HG03342 (cell line): ENCODE measurements at regions not wholly inside any gene's neighbourhood (a gene's known extent, or its start where the extent isn't known, plus 50 kb on each side); places are given as distances from the start of the nearest gene placed in this dataset.

Source experiments
- ATAC-seq: cut with Tn5 transposase; IDR thresholded peaks from one replicate; pipeline ENCODE4 v1.9.1; 2021; ENCODE audit warnings: mild to moderate bottlenecking, moderate library complexity; ENCODE audit not compliant: unreplicated experiment

DNA sequence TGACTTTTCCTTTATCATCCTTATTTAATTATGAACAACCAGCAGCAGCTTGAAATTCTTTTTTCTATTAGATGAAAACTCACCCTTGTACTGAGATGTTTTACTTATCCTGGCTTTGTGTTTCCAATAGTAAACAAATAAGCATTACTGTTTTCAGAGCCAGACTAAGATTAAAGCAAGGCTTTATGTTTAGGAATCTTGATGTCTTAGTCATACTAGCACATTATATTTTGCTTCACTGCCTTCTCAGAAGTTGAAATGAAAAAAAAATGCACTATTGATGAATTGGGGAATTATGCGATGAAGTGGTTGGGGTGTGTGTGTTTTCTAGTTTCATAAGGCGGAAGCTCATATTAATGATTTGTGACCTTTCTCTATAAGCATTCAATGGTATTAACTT is 301.2 kb upstream of the E2F7 start:
- no peak for ATAC-seq

DNA sequence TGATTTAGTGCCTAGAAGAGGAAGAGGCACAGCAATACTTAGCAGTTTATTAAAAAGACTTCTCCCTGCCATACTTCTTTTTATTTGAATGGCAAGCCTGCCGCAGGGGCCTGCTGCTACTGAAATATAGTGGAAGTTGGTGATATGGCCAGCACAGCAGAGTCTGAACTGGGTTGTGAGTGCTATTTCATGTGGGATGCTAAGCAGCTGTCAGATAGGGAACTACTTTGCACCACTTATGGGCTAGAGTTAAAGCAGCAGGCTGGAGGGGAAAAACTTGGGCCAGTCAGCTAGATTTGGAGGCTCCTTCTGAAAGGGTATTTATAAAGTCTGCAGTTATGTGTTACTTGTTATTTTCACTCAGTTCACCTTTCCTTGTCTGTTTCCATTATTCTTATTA is 299.0 kb upstream of the E2F7 start:
- ATAC-seq, result no peak

DNA sequence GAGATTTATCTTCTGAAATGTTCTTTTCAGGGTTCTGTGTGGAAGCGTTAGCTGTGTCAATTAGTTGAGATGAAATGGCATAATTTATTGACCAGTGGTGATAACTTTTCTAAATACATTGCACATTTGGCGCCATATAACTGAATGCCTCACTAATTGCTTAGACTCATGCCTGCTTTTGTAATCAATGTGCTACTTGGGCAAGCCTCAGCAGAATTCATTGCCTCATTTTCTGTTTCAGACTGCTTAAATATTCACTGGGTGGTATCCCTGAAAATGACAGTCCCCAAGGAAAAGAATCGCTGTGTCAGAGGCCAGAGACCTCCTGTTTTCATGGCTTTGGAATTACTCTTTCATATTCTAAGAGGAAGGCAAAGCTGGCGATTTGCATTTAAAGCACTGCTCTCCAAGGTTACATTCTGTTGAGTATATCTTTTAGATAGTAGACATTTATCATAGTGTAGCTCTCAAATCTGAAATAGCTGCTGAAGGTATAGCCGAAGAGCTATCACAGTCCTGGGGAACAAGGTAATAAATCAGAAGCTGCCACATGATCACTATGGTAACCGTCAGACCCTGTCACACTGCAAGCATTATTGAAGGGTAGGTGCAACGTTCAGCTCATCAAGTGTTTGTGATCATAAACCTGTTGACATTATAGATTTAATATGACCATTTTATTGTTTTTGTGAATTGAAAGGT is 297.3 kb upstream of the E2F7 start:
- no peak for ATAC-seq

DNA sequence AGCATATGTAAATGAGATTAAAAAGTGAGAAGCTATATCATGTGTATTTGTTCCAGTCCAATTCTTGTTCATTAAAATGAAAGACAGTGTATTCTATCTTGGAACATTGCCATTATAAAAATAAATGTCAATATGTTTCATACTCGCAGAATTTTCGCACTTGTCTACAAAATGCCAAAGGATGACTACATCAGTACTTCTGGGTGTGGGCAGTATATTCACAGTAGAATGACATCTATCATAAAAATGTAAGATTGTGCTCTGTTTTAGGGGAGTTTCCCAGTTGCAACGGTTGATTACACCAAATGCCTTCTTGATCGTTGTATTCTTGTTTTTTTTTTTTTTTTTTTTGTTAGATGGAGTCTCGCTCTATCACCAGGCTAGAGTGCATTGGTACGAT is 292.3 kb upstream of the E2F7 start:
- no peak for ATAC-seq

DNA sequence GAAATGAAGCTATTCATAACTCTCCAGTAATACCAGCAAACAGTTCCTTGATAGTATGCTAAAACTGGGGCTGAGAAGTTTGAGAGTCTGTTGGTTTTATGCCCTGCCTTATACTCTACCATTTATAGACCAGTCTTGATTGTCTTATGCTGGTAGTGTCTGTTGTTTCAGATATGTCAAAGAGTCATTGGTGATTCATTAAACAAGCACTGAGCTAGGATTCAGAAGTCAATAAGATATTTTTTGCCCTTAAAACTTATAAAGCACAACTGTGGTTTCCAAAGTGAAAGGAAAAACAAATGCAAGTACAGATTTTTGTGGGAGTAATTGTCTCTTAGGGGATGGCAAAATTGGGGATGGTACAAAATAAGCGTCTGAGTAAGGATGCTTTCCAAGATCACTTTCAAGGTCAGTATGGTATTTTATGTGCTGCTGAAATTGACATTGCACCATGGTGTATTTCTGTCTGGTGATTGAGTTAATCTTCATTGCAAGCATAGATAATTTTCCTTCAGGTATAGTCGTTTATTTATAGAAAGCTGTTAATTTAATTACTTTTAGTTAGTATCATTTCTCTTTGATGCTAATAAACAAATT is 289.5 kb upstream of the E2F7 start:
- no peak for ATAC-seq

DNA sequence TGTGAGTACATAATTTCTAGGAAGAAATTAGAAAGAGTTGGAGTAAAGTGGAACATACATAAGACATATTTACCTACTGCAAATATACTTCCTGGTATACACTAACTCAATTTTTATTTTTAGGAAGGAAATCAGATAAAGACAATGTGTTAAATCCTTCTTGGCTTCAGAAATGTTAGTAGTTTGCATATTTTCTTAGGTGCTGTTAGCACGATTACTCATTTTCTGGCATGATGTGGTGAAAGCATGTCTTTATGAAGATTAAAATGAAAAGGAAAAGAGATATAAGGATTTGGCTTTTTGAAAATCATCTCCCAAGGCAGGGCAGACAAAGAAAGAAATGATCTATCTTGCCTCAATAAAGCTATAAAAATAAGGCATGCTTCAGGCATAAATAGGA is 287.6 kb upstream of the E2F7 start:
- ATAC-seq, result no peak

DNA sequence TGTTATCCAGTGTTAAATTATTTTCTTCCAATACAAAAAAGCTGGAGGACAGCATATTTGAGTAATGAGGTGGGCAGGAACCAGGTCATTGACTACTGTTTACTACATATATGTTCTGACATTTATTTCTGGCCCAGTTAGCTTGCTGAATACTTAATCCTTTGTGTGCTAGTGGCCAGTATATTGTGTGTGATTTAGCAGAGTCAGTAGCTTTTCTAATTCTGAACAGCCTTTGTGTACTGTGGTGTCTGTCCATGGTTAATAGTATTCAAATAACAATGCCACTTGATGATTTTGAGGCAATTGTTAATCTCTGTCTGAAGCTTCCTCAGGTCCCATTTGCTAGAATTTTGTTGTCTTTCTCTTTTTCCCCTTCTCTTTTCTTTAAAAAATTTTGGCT is 286.5 kb upstream of the E2F7 start:
- no peak for ATAC-seq

DNA sequence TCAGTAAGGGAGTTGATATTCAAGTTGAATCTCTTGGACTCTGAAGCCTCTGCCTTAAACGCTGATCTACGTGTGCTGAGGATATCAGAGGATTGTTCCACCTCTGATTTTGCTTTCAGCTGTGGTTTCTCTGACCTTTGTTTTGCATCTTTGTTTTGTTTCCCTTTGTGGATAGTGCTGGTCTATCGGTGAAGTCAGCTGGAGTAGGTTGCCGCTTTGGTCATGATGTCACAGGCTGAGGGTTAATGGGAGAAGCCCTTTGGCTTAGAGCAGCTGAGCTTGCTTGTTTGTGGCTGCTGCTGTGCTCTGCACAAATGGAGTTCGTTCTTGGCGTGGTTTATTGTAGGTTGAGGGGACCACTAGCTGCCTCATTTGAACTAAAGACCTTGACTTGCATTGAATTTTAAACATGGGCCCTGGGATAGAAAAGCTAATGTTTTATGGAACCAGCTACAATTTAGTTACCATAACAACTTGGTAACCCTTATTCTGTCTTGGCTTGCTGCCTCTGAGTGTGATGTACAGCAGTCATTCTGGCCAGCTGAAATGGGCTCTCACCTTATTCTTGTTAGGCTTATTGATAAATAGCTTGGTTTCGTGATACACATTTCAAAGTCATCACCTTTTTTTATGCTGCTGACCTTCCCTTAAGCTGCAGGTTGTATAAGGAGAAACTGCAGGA is 284.5 kb upstream of the E2F7 start:
- no peak for ATAC-seq

DNA sequence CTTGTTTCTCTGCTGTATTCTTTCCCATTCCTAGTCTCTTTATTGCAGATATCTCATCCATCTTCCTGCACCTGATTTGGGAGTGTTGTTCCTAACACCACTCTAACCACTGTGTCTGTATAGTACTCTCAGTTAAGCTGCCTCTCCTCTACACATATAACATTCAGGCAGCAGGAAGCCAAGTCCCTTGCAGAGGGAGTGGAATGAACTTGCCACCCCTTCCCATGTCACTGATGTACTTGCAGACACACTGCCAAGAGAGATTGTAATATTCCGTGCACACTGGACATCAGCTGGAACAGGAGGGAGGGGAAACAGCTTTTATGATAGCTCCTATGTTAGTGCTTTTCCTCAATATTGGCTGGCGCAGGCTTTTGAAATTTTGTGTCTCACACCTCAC is 281.6 kb upstream of the E2F7 start:
- ATAC-seq, result no peak

DNA sequence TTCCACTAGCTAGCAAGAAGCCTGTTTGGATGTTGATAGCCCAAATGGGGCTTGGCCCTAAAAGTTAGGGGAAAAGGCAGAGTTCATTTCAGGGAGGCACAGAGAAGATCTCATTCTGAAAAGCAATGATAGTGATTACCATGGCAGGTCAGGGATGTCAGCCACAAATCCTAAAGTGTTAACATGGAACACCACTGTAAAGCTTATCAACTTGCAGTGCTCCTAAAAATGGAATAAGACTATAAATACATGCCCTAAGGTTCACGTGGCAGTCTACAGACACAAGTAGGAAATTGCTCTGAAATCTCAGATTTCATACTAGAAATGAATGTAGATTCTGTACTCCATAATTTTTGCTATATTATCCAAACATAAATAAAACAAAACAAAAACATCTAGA is 280.0 kb upstream of the E2F7 start:
- ATAC-seq, result no peak

DNA sequence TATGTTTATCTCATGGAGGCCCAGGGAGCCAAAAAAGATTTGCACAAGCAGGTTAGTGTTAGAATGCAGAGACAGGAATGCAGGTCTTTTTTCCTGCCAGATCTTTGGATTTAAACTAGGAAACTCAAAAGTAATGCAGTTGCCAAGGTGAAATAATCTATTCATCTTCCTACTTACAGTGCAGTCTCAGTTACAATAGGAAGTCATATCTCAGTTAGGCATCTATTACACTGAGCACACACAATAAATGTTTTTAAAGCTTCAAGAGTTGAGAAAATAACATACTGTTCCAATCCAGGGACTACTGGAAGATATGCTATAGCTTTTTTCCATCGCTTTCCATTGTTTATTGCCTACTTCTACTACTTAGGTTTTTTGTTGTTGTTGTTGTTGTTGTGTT is 279.3 kb upstream of the E2F7 start:
- ATAC-seq, result no peak

DNA sequence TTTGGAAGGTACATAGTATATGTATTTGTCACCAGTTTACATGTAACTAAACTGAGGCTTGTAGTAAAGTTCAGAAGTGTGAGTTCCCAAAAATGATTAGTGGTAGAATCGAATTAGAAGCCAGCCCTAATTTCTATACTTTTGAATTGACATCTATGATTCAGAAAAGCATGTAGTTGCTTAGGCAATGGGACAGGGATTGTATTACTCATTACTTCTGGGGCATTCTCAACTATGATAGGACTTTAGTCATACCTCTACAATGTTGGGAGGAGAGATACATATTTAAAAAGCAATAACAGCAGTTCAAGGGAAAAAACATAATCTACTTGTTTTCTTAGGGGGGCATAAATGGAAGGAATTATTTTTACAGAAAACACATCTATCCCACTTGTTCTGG is 277.9 kb upstream of the E2F7 start:
- no peak for ATAC-seq

DNA sequence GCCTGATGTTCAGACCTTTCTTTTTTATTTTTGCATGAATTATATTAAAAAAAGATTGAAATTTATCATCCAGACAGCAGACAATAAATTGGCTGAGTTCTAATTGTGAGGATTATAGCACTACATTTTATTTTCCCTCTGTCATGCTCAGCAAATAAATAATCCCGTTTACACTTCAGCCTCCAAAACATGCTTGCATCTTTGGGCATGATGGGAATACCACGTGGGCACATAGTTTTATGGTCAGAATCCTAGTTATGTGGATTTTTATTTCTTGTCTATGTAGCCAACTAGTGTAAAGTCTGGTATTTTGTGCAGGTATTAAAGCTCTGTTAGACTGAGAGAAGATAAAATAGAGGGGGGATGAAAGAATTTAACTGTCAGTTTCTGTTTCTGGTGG is 276.9 kb upstream of the E2F7 start:
- ATAC-seq, result no peak

DNA sequence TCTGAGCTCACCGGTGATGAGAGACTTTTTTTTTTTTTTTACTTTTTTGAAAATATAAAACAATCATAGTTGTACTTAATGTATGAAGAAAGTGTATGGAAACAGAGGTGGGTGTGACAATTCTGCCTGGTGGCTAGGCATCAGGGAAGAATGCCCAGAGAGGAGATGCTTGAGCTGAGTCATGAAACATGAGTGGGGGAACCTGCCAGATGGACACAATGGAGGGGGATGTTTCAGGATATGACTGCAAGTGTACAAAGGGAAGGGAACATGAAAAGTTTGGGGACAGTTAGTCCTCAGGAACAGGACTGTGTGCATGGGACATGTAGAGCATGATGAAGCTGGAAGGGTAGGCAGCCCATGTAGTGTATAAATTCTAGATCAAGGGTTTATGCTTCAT is 274.2 kb upstream of the E2F7 start:
- no peak for ATAC-seq

DNA sequence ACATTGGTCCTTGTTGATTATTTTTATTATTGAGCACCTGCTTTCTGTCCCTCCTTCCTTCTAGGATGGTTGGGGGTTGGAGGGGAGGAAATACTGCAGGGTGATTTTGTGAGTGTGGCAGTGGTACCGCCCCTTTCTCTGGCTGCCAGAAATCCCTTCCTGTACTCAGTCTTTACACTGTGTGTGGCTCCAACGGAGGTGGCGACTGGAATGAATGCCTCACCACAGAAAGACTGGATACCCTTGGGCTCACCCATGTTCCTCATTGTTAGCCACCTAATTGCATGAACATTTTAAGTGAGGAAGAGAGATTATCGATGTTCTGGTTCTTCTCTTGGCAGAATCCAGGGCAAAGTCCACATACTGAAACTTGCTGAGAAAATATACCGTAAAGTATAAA is 272.0 kb upstream of the E2F7 start:
- no peak for ATAC-seq

DNA sequence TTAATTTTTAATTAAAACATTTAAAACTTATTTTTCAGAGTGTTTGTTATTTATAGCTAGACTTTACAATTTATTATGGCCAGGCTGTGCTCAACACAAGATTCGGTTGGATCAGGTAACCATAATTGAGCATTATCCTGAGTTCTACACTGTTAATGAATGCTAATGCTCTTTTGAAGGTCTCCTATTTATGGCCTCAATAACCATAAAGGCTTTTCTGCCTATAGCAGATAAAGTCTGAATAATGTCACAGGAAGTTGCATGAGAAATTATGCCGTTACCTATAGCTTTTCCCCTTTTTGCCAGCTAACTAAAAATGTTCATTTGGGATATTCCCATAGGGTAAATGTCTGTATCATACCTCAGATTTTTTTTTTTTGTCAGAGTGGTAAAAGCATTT is 269.4 kb upstream of the E2F7 start:
- ATAC-seq, result no peak

DNA sequence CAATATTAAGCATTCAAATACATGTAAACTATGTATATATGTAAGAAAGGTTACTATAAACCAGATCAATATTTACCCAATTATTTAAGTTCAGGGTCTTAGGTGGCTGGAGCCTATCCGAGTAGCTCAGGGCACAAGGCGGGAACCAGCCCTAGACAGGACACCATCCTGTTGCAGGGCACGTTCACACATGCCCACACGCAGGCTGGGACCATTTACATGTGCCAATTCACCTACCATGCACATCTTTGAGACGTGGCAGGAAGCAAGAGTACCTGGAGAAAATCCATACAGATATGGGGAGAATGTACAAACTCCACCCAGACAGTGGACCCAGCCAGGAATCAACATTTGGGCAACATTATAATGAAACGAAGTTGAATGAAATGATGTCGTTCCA is 263.0 kb upstream of the E2F7 start:
- no peak for ATAC-seq

DNA sequence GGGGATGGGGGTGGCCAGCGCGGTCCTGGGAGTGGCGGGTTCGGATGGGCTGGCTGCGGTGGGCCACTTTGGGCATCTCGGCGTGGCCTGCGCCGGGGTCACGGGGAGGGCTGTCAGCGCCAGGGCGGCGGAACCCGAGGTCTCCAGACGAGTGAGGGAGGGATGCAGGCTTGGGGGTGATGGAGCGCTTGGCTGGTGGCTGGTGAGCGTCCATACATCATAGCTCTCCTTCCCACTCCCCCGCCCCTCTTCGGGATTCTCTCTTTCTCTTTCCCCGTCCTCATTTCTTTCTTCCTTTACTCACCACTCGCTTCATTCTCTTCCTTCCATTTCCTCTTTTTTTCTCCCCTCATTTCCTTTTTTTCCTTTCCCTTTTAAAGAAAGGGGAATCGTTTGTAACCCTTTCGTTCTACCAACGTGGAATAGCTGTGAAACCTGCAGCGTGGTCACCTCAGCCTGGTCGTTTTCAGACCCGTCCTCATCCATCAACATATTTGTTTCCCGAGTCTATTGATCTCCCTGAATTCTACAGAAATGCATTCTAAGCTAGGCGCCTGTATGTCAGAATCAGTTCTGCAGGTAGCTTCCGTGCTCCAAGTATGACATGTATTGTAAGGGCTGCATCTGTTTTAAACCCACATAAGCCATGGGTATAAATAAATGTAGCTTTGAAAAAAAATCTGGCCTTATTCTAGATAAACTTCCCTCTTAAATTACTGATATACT is 260.3 kb upstream of the E2F7 start:
- no peak for ATAC-seq

DNA sequence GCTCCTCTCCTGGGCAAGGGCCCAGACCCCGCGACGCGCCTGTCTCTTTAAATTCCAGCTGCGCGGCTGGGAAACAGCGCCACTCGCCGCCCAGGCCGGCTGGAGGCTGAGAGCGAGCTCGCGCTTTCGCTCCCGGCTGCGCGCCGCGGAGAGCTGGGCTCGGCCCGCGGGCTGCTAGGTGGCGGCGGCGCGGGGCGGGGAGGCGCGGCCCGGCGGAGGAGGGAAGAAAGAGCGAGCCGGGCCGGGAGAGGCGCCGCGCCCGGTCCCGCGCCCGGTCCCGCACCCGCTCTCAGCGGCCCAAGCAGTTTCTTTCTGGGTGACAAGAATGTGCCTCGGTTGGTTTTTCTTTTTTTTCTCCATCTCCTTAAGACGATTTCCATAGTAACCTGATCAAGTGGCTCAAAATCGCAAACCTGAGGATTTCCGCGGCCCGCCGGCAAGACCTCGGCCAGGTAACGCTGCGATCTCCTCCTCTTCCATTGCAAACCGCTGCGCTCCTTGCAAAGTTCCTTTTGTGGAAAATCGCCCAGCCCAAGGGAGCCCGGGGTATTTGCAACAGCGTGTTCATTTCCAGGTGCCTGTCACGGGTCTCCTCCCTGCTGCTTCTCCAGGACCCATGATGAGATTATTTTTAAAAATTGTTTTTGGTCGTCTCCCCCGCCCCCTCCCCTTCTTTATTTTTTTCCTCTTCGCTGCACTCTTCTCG is 259.5 kb upstream of the E2F7 start:
- peak; percentile 86 for ATAC-seq

DNA sequence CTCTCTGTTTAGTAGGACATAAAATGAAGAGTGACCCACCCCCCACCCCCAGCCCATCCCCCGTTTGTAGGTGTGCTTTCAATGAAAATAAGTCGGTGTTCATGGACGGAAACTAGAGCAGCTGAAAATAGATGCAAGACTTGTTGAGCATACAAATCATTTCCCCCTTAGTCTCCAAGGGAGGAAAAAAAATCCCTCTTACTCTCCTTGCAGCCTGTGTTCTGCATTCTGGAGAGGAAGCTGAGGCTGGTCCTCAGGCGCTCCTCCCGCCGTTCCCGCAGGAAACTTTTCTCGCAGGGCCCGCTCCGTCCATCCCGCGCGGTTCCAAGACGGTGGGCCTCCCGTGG is 259.0 kb upstream of the E2F7 start:
- ATAC-seq, result peak; percentile 4

DNA sequence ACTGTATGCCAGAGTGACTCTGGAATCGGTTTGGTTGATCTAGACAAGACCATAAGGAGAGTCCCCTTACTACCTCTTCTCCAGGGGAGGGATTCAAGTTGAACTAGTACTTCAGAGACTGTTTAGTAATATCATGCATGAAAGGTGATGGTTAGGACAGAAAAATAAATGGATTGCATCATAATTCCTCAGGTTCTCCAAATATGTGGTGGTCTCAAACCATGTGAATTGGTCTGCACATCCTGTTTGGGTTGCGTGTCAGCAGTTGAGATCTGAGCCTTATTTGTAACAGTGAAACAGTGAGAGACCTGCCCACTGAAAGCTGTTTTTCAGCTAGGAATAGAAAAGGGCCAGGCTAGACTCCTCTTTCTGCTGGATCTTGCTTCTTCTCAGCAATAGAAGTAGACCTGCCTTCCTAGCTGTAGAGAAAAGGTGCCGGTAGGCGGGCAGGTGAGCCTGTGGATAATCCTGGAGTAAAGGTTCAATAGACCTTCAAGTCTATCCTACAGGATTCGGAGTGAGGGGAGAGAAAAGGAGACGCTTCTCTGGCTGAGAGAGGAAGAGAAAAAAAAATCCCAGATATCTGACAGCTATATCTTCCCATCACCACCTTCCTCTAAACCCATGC is 258.5 kb upstream of the E2F7 start:
- no peak for ATAC-seq
